Muscle of back (tissue), 3 donors: ENCODE measurements at regions not wholly inside any gene's neighbourhood (a gene's known extent, or its start where the extent isn't known, plus 50 kb on each side); places are given as distances from the start of the nearest gene placed in this dataset.
"Not testable (repeated sequence)": the region's sequence is repeated elsewhere in the genome, so short reads cannot be mapped to it uniquely, and the experiment has no call there.

Experiments
- DNase-seq, 3 donors: peaks; one replicate each; pipeline versions ENCODE4 v3.0.0 to v3.0.0-alpha.2; 2013

DNA sequence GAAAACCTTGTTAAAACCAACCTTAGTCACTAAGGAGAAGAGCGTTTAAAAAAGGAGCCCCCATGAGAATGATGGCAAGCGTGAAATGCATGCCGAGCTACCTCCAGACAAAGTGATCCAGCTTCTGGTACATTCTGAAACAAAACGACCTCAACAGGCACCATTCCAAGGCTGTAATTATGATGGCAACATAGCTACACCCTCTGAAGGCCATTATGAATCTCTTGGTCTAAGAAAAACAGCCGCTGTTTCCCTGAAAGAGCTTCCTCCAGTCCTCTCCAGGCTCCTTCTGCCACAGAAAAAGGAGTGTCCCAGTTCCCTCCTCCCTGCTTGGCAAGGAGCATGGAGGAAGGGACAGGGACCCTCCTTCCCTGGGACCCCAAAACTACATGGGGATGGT lies 50.0 kb upstream of the ABLIM1 start:
- DNase-seq = no peak

DNA sequence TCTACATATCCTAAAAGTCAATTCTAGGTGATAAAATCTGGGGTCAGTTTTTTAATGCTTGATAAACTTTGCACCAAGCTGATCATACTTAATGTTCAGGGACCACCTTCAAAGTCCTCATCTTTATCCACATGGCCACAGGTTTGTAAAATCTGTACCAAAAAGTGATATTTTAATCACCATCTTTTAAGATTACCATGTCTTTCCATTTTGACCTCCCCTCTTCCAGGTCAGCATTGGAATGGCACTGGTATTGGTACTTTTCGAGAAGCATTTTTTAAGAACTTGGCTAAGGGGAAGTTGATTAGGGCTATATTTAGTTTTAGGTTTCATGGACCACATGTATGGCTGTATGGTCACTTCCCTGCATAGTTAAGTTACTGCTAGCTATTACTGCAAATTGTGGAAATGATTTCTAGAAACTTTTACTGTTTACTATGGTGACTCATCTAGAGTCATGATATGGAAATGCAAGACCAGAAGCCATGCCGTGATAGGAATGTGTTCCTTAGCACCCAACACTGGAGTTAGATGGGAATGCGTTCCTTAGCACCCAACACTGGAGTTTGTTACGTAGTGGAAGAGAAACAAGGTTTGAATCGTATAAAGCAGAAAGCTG lies 50.8 kb upstream of the ABLIM1 start:
- DNase-seq = peak in 1 of 3 donors; percentile 52

- DNase-seq = no peak
These were observed 51.9 kb upstream of the ABLIM1 start for GRCh38 chr10:114709984-114710383.

DNA sequence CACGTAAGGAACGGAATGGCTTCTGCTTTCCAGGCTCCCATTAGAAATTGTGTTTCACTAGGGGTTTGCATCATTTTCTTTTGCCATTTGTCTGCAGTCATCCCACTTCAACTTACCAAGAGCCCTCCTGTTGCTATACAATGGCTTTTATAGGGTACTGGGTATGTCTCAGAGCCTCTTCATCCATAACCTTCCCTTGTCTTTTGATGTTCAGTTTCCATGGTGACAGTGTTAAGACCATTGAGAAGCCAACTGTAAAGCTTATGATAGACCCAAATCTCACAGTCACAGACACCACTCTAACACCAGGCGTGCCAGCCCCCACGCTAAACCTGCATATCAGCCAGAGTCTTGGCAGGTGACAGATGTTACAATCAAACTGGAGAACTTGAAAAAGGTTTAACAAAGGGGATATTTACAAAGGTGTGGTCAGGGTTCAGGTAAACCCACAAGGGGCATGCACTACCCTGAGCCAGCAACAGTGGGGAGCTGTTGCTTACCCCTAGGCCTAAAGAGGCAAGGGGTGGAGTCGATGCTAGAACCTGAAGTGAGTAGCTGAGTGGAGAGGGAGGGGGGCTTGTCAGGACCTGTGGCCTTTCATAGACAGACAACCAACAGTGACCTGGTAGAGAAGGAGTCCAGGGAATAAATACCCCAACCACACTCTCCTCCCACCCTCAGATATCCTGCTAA lies 53.2 kb upstream of the ABLIM1 start:
- no peak for DNase-seq

- DNase-seq = no peak
These were observed 53.8 kb upstream of the ABLIM1 start for GRCh38 chr10:114711869-114712250.

DNA sequence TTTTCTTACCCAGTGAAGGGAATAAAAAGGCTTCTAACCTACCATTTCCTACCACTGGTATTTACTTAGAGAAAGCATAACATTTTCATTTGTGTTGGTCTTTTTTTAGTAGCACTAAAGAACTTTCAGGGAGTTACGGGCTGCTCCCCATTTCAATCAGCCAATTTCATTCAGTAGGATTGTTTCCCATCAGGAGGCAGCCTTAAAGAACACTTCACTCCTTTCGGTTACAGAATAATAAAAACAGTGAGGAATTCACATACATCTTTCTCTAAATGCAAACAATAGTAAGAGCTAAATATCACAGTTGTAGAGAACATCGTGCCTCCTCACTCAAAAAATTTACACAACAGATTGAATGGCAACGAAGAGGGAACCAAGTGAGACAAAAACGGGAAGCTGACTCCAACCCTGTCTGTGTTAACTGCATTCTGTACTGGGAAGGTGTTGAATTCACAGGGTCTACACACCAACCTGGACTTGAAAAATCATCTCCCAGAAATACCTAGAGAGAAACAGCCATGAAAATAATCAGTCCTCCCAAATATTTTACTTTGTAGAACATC lies 55.5 kb upstream of the ABLIM1 start:
- no peak for DNase-seq

GRCh38 chr10:114714281-114714741 lies 56.2 kb upstream of the ABLIM1 start:
- DNase-seq = peak in 1 of 3 donors; percentile 86

DNA sequence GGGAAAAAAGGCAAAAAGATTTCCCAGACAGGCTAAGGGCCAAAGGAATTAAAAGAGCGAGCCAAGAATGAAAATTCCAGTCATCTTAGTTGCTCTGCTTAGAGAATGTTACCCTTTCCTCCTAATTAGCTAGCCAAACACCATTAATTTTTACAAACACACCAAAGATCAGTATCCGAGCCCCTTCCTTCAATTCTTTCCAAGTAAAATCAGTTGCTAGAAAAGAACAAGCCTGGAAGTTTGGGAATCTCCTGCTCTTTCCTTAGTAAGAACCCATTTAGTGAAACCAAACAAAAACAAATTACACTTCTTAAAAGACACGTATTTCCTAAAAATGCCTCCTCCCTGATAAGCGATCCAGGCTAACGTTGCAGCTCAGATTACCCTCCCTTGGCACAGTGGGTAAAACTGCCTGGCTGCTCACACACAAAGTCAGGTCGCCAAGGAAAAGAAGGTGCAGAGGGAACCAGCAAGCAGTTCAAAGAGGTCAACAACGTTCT lies 57.1 kb upstream of the ABLIM1 start:
- peak in 2 of 3 donors; percentile 29 to 48 for DNase-seq

DNA sequence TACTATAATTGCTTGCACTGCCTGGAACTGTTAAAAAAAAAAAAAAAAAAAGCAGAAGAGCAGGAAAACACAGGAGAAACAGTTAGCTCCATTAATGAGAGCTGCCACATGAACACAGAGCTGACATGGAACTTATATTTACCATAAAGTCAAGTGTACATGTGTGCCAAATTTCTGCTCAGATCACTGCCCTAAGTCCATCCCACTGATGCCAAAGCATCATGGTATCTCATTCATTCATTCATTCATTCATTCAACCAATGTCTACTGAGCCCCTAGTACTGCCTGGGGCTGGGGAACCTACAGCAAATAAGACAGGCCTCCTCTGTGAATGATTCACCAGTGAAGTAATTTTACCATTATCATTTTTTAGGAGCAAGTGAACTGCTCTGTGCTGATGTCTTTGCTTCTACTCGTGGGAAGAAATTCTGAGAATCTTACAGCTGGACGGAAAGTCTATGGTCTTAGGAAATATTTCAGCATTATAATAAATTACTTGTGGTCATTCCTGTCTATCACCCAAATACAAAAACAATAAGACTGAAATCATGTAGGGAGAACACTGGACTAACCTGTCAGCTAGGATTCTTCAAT lies 58.8 kb upstream of the ABLIM1 start:
- DNase-seq = no peak

GRCh38 chr10:114717881-114718280 lies 59.8 kb upstream of the ABLIM1 start:
- not testable (repeated sequence) for DNase-seq

DNA sequence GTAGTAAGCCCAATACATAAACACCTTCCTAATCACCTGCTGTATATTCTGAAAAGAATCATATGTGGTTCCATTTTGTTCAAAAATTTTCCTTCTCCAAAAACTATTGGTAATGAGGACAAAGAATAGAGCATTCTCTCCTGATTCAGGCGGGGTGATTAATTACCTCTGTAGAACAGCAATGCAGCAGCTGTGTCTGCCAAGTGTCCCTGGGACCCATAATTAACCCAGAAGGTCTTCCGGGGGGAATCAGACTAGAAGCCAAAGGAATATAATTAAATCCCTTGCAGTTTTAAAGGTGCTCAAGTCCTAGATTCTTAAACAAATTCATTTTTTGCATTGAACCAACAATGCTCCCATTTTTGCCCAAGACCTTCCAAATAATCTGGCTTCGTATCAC lies 60.3 kb upstream of the ABLIM1 start:
- DNase-seq = no peak

DNA sequence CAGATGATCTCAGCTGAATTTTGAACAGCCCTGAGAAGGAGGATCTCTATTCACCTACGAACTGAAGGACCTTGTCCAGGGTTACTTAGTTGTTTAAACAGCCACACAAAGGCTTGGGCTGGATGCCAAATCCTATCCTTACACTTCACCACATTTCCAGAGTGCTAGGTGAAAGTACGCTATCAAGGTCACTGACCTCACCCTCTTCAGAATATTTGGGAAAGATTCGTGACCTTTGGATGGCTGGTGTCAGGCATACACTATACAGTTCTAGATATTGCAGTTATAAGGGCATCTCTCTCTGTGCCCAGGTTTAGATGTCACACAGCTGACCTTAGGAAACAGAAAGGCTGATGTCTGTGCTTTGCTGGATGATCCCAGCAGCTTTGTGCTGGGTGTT lies 61.2 kb upstream of the ABLIM1 start:
- DNase-seq = no peak

- not testable (repeated sequence) for DNase-seq
These were observed 61.9 kb upstream of the ABLIM1 start for GRCh38 chr10:114720023-114720422.

- DNase-seq = no peak
These were observed 62.7 kb upstream of the ABLIM1 start for GRCh38 chr10:114720685-114721278.

- DNase-seq = not testable (repeated sequence)
These were observed 64.1 kb upstream of the ABLIM1 start for GRCh38 chr10:114722136-114722535.

DNA sequence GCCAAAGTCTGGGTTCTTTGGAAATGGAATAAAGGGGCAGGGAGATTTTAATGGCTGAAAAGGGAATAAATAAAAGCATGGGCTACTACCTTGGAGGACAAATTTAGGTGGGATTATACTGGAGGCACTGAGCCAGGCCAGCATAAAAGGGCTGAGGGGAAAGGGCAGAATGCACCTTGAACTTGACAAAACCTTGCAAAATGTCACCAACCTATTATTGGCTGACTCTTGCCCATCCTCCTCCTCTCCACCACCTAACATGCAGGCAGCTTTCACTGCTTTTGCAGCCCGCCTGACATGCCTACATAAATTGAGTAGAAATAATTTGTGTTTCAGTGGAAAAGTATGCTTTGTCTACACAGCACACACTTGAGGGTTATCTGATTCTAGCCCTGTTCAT lies 65.3 kb upstream of the ABLIM1 start:
- DNase-seq = no peak

DNA sequence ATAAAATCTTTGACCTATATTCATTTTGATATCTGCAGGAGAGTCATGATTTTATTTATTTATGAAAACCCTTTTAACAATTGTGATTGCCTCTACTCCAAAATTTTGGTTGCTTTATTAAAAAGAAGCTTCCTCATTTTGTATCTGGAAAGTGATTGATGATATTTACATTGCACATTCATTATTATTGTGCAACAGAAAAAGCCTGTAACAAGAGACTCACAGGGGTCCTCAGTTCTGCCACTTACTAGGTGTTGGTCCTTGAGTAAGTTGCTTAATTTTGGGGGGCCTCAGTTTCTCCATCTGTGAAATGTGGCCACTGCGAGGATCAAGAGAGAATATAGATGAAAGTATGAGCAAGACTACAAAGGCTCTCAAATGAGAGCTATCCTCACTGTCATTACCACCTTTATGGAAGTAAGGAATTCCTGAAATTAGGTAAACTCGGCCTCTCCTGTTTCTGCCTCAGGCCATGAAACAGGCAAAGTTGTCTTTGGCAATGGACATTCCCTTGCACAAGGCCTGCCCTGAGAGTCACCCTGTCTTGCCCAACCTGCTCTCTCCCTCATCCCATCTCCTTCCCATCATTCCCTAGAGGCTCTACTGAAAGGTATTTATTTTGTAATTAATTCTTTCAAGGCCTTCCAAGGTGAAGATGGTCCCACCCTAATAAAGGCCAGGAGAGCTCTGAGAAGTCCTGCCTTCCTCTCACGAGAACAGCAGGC lies 66.1 kb upstream of the ABLIM1 start:
- DNase-seq = no peak

- DNase-seq = no peak
These were observed 66.6 kb upstream of the ABLIM1 start for GRCh38 chr10:114724716-114725106.

DNA sequence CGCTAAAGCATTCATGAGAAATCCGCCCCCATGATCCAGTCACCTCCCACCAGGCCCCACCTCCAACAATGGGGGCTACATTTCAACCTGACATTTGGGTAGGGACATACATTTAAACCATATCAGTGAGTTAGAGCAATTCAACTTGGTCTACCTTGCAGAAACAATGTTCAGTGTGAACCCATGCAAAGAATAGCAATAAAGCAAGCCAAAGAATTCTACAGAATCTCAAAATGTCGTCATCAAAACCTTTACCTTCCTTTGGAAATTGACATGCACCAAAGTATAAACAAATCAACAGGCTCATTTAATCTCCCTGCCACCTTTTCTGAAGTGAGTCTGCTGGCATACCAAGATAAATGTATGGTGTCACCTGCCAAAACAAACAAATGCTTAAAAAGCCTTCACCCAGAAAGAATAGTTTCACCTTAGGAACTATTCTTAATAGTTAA lies 68.8 kb upstream of the ABLIM1 start:
- no peak for DNase-seq

GRCh38 chr10:114728325-114728724 lies 70.2 kb upstream of the ABLIM1 start:
- DNase-seq = no peak

- DNase-seq = no peak
These were observed 71.1 kb upstream of the ABLIM1 start for GRCh38 chr10:114729103-114729659.
